K562 (cell line): ENCODE measurements at regions not wholly inside any gene's neighbourhood (a gene's known extent, or its start where the extent isn't known, plus 50 kb on each side); places are given as distances from the start of the nearest gene placed in this dataset.

Experiments
- ATAC-seq: fragments of 200-7000 bp; cut with Tn5 transposase; 3 replicates; pipeline ENCODE4 v1.9.1; 2020; ENCODE audit warnings: moderate library complexity
- BruUV-seq: library from RNA; stranded (reverse); fragments of 400-500 nt; replicated peaks from 2 replicates; lab custom pipeline; 2021; lab: Mats Ljungman, UMichigan
- CTCF ChIA-PET: fragments of 300-600 bp; formaldehyde crosslinking; extraction: SDS; loops from one replicate; lab custom pipeline; 2021; ENCODE audit warnings: low intra/inter-chr PET ratio; lab: Yijun Ruan, JAX
- POLR2A ChIA-PET: fragments of 300-600, 350-650 bp; sonication (Branson Sonifier 250); formaldehyde crosslinking; extraction: SDS; loops from one replicate; lab custom pipeline; 2021; ENCODE audit warnings: antibody characterized with exemption, inconsistent platforms; lab: Yijun Ruan, JAX
- DNase-seq, 4 experiments: peaks; one replicate each; pipeline versions ENCODE4 v3.0.0 to v3.0.0-alpha.2; 2011 to 2018; ENCODE audit warnings: low spot score in 3 of 4, mixed read lengths in 3 of 4; ENCODE audit errors: extremely low read depth in 1 of 4
- FAIRE-seq: peaks from 2 replicates; lab custom pipeline; 2011; peaks lifted over from hg19 to GRCh38; lab: Jason Lieb, UNC
- H2AFZ ChIP-seq: 2 replicates; pipeline ENCODE4 v1.6.0; 2011; ENCODE audit warnings: low read depth, low read length, control low read depth, inconsistent platforms
- H3K27ac ChIP-seq: fragments of 200-600 bp; 3 replicates; pipeline ENCODE4 v1.8.0; 2011; ENCODE audit warnings: low read depth, mild to moderate bottlenecking, control low read depth, inconsistent platforms, low read length, moderate library complexity, mixed read lengths; ENCODE audit errors: extremely low read depth
- H3K27me3 ChIP-seq, 2 experiments: fragments of 300-600 bp in 1 of 2; 2 replicates in 1 of 2; 3 replicates in 1 of 2; pipeline versions ENCODE4 v1.6.0 to v1.8.0; 2011; ENCODE audit warnings: inconsistent platforms in 2 of 2, low read length in 2 of 2, mild to moderate bottlenecking in 1 of 2, mixed read lengths in 1 of 2, moderate library complexity in 1 of 2; ENCODE audit not compliant: control insufficient read depth in 2 of 2, insufficient read depth in 2 of 2
- H3K36me3 ChIP-seq: fragments of 300-600 bp; 3 replicates; pipeline ENCODE4 v1.8.0; 2011; ENCODE audit warnings: mild to moderate bottlenecking, low read length, inconsistent platforms; ENCODE audit not compliant: control insufficient read depth, insufficient read depth
- H3K4me1 ChIP-seq, 2 experiments: fragments of 200-600 bp in 1 of 2; replicated peaks in 1 of 2; 2 replicates in 1 of 2; 3 replicates in 1 of 2; pipeline versions ENCODE4 v1.5.1 to v1.8.0; 2011; ENCODE audit warnings: inconsistent platforms in 2 of 2, low read length in 2 of 2, mild to moderate bottlenecking in 1 of 2, mixed read lengths in 1 of 2, moderate library complexity in 1 of 2; ENCODE audit not compliant: control insufficient read depth in 2 of 2, insufficient read depth in 2 of 2
- H3K4me2 ChIP-seq: 2 replicates; pipeline ENCODE4 v1.6.1; 2011; ENCODE audit warnings: low read length, control low read depth, inconsistent platforms, mixed read lengths; ENCODE audit not compliant: insufficient read depth
- H3K4me3 ChIP-seq: fragments of 200-600 bp; sonication (generic), shearing (Covaris generic); 2 replicates; pipeline ENCODE4 v1.5.1; 2016; ENCODE audit warnings: control low read depth, inconsistent platforms
- H3K79me2 ChIP-seq: fragments of 200-600 bp; 3 replicates; pipeline ENCODE4 v1.8.0; 2011; ENCODE audit warnings: low read length, inconsistent platforms; ENCODE audit not compliant: control insufficient read depth, insufficient read depth
- H3K9ac ChIP-seq, 2 experiments: 2 replicates each; pipeline versions ENCODE4 v1.6.0 to v1.6.1; 2011; ENCODE audit warnings: low read depth in 2 of 2, low read length in 2 of 2, control low read depth in 1 of 2, inconsistent platforms in 1 of 2, mild to moderate bottlenecking in 1 of 2, mixed read lengths in 1 of 2; ENCODE audit not compliant: insufficient read depth in 1 of 2
- H3K9me1 ChIP-seq: one replicate; pipeline ENCODE4 v1.6.0; 2011; ENCODE audit warnings: inconsistent platforms, mild to moderate bottlenecking, low read length, moderate library complexity; ENCODE audit not compliant: control insufficient read depth, insufficient read depth
- H3K9me3 ChIP-seq: replicated peaks from 2 replicates; pipeline ENCODE4 v1.5.1; 2011; ENCODE audit warnings: low read depth, low read length, inconsistent platforms; ENCODE audit not compliant: control insufficient read depth, insufficient read depth
- H4K20me1 ChIP-seq: replicated peaks from 2 replicates; pipeline ENCODE4 v1.6.1; 2011; ENCODE audit warnings: low read length, inconsistent platforms, mixed read lengths; ENCODE audit not compliant: control insufficient read depth, insufficient read depth
- BRD9 ChIP-seq: fragments of 450-650 bp; IDR thresholded peaks from 2 replicates; pipeline ENCODE4 v1.6.1; 2018; ENCODE audit warnings: low read depth; ENCODE audit not compliant: partially characterized antibody
- CBFA2T2 ChIP-seq: fragments of 450-650 bp; conservative IDR thresholded peaks from 2 replicates; pipeline ENCODE4 v1.6.1; 2017; ENCODE audit warnings: mild to moderate bottlenecking
- CSDE1 ChIP-seq, 2 experiments: fragments of 450-650 bp; IDR thresholded peaks; 2 replicates each; pipeline ENCODE4 v1.6.1; 2016; ENCODE audit warnings: mild to moderate bottlenecking in 1 of 2
- PBX2 ChIP-seq, 2 experiments: IDR thresholded peaks in 1 of 2; conservative IDR thresholded peaks in 1 of 2; 2 replicates each; pipeline ENCODE4 v1.6.1; 2016; ENCODE audit warnings: low read depth in 2 of 2, mild to moderate bottlenecking in 1 of 2, missing compliant biosample characterization in 1 of 2, missing genetic modification characterization in 1 of 2, moderate library complexity in 1 of 2
- TCF7L2 ChIP-seq: fragments of 150-350 bp; IDR thresholded peaks from 2 replicates; pipeline ENCODE4 v1.6.1; 2016; ENCODE audit warnings: low read depth, mild to moderate bottlenecking, low read length, moderate library complexity
- TEAD2 ChIP-seq: fragments of 450-650 bp; IDR thresholded peaks from 2 replicates; pipeline ENCODE4 v1.6.1; 2016; ENCODE audit warnings: missing genetic modification characterization, control low read depth, missing compliant biosample characterization
- ZNF324 ChIP-seq: fragments of 250-450 bp; sonication (Bioruptor Pico); IDR thresholded peaks from 2 replicates; pipeline ENCODE4 v1.4.0; 2020; ENCODE audit warnings: mild to moderate bottlenecking
- in situ Hi-C: fragments of 300-500 bp; cut with MboI; formaldehyde crosslinking; loops from 4 replicates; pipeline ENCODE4 v1.15.0; 2018; ENCODE audit warnings: inconsistent platforms, mixed read lengths
- intact Hi-C: fragments of 100-400 bp; cut with micrococcal nuclease; formaldehyde crosslinking; loops from 2 replicates; pipeline ENCODE4 v1.14.2; 2022
- TF ChIP-seq, protein P1 (sequence below): fragments of 450-650 bp; conservative IDR thresholded peaks from 2 replicates; pipeline ENCODE4 v1.6.1; 2016; ENCODE audit warnings: missing genetic modification characterization, low read depth, mild to moderate bottlenecking, missing compliant biosample characterization, moderate library complexity

DNA sequence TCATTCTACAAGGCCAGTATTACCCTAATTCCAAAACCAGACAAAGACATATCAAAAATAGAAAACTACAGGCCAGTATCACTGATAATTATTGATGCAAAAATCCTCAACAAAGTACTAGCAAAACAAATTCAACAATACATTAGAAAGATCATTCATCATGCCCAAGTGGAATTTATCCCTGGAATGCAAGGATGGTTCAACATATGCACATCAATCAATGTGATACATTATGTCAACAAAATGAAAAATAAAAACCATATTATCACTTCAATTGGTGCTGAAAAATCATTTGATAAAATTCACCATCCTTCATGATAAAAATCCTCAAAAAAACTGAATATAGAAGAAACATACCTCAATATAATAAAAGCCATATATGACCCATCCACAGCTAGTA, 115.2 kb upstream of the SLC27A6 start:
- POLR2A ChIA-PET = no interaction called here
- no peak for FAIRE-seq
- BruUV-seq = no TSS peak
- no peak overlapping the region for H3K4me3 ChIP-seq
- no peaks in the 10 kb centered on the region for H3K9me1 ChIP-seq
- TF ChIP-seq BRD9 (no peak), TEAD2 (tag) (no peak), CSDE1 (IDR thresholded peaks at IDR 0.05) (no peak), ZNF324 (CRISPR knock-in tag) (peak; percentile 88), CBFA2T2 (no peak), TCF7L2 (no peak), PBX2 (CRISPR knock-in tag; IDR thresholded peaks at IDR 0.05; ENCODE audit: low read depth) (no peak), PBX2 (tag; conservative IDR thresholded peaks at IDR 0.05; ENCODE audit: low read depth) (peak; percentile 34; the same call in 1 of the 2 replicates)
- TF ChIP-seq, protein P1, sequence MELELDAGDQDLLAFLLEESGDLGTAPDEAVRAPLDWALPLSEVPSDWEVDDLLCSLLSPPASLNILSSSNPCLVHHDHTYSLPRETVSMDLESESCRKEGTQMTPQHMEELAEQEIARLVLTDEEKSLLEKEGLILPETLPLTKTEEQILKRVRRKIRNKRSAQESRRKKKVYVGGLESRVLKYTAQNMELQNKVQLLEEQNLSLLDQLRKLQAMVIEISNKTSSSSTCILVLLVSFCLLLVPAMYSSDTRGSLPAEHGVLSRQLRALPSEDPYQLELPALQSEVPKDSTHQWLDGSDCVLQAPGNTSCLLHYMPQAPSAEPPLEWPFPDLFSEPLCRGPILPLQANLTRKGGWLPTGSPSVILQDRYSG (tag) = no peak
- TF ChIP-seq, all 486 proteins: peak for 2
- H3K4me2 ChIP-seq = no peak overlapping the region
- in situ Hi-C loops = no loop called here
- H2AFZ ChIP-seq = no peak overlapping the region
- H3K9me3 ChIP-seq = no peaks in the 10 kb centered on the region
- CTCF ChIA-PET = no interaction called here
- no peaks in the 10 kb centered on the region for H3K4me1 ChIP-seq
- no peaks in the 10 kb centered on the region for H3K79me2 ChIP-seq
- ATAC-seq (no peak), DNase-seq (no peak)
- H3K27ac ChIP-seq = no peak overlapping the region
- no peaks in the 10 kb centered on the region for H3K36me3 ChIP-seq
- intact Hi-C loops = no loop called here
- no peaks in the 10 kb centered on the region for H3K27me3 ChIP-seq
- no peaks in the 10 kb centered on the region for H4K20me1 ChIP-seq
- no peak overlapping the region for H3K9ac ChIP-seq
